A549 (cell line): ENCODE measurements at regions not wholly inside any gene's neighbourhood (a gene's known extent, or its start where the extent isn't known, plus 50 kb on each side); places are given as distances from the start of the nearest gene placed in this dataset.

Experiments
- ATAC-seq, 2 experiments: fragments of 200-7000 bp in 1 of 2; fragments of >200 bp in 1 of 2; cut with Nextera tagmentation in 1 of 2; cut with Tn5 transposase in 1 of 2; 3 replicates each; pipeline versions ENCODE4 v1.8.0 to v1.9.1; 2018 to 2020; ENCODE audit warnings: mild to moderate bottlenecking in 1 of 2, moderate library complexity in 1 of 2
- CTCF ChIA-PET: fragments of 300-600 bp; sonication (Branson Sonifier 250); formaldehyde crosslinking; extraction: SDS; loops from one replicate; lab custom pipeline; 2021; ENCODE audit warnings: antibody characterized with exemption, inconsistent platforms; lab: Yijun Ruan, JAX
- POLR2A ChIA-PET: fragments of 350-600 bp; formaldehyde crosslinking; extraction: SDS; loops from one replicate; lab custom pipeline; 2021; ENCODE audit warnings: antibody characterized with exemption, inconsistent platforms; lab: Yijun Ruan, JAX
- DNase-seq, 2 experiments: peaks; one replicate each; pipeline versions ENCODE4 v3.0.0 to v3.0.0-alpha.2; 2011 to 2016; ENCODE audit warnings: low read depth in 1 of 2, low spot score in 1 of 2
- FAIRE-seq: peaks from 2 replicates; lab custom pipeline; 2011; peaks lifted over from hg19 to GRCh38; lab: Jason Lieb, UNC
- H3K27ac ChIP-seq, 2 experiments: fragments of >200 bp; sonication (Bioruptor Twin); formaldehyde crosslinking; 3 replicates each; pipeline ENCODE4 v1.5.1; 2016 to 2017
- H3K4me1 ChIP-seq: fragments of >200 bp; sonication (Bioruptor Twin); formaldehyde crosslinking; 3 replicates; pipeline ENCODE4 v1.6.1; 2016
- H3K4me2 ChIP-seq: fragments of >200 bp; sonication (Bioruptor Twin); formaldehyde crosslinking; 3 replicates; pipeline ENCODE4 v1.6.1; 2016
- H3K4me3 ChIP-seq: fragments of >200 bp; sonication (Bioruptor Twin); formaldehyde crosslinking; 3 replicates; pipeline ENCODE4 v1.5.1; 2016
- H3K9me3 ChIP-seq: fragments of >200 bp; sonication (Bioruptor Twin); formaldehyde crosslinking; 3 replicates; pipeline ENCODE4 v1.6.1; 2016
- BHLHE40 ChIP-seq: IDR thresholded peaks from 2 replicates; pipeline ENCODE4 v1.6.1; 2012; ENCODE audit warnings: low read depth, low read length, inconsistent platforms
- CBX2 ChIP-seq: fragments of 200-600 bp; sonication (generic); IDR thresholded peaks from 2 replicates; pipeline ENCODE4 v1.6.1; 2016; ENCODE audit warnings: low read depth, mild to moderate bottlenecking, borderline replicate concordance
- CEBPB ChIP-seq, 2 experiments: fragments of >200 bp in 1 of 2; sonication (Bioruptor Twin) in 1 of 2; formaldehyde crosslinking in 1 of 2; IDR thresholded peaks; 2 replicates each; pipeline ENCODE4 v1.6.1; 2012 to 2016
- CHD2 ChIP-seq: fragments of 150-350 bp; IDR thresholded peaks from 2 replicates; pipeline ENCODE4 v1.6.1; 2014; ENCODE audit warnings: low read length; ENCODE audit not compliant: partially characterized antibody
- EP300 ChIP-seq, 2 experiments: fragments of >200 bp; sonication (Bioruptor Twin); formaldehyde crosslinking; IDR thresholded peaks; 2 replicates in 1 of 2; 3 replicates in 1 of 2; pipeline ENCODE4 v1.6.1; 2016 to 2017
- FOSB ChIP-seq: fragments of 250-450 bp; sonication (Bioruptor Pico); IDR thresholded peaks from 2 replicates; pipeline ENCODE4 v1.5.0; 2020; ENCODE audit warnings: mild to moderate bottlenecking, moderate library complexity
- FOSL2 ChIP-seq, 2 experiments: fragments of 450-650 bp in 1 of 2; fragments of >200 bp in 1 of 2; sonication (Bioruptor Twin) in 1 of 2; formaldehyde crosslinking; IDR thresholded peaks; 2 replicates each; pipeline versions ENCODE4 v1.5.0 to v1.6.1; 2016 to 2020; ENCODE audit warnings: mild to moderate bottlenecking in 1 of 2, moderate library complexity in 1 of 2
- HDAC2 ChIP-seq: fragments of 200-600 bp; sonication (generic); IDR thresholded peaks from 2 replicates; pipeline ENCODE4 v1.6.1; 2016
- HMGXB4 ChIP-seq: fragments of 250-450 bp; sonication (Bioruptor Pico); IDR thresholded peaks from 2 replicates; pipeline ENCODE4 v1.5.0; 2021; ENCODE audit warnings: mild to moderate bottlenecking, moderate library complexity, borderline replicate concordance
- HOXB5 ChIP-seq: fragments of 250-450 bp; sonication (Bioruptor Pico); IDR thresholded peaks from 2 replicates; pipeline ENCODE4 v1.5.0; 2020; ENCODE audit warnings: mild to moderate bottlenecking, moderate library complexity
- MAX ChIP-seq: IDR thresholded peaks from 2 replicates; pipeline ENCODE4 v1.6.1; 2012
- NFE2L2 ChIP-seq: fragments of 150-350 bp; conservative IDR thresholded peaks from 2 replicates; pipeline ENCODE4 v1.6.1; 2014; ENCODE audit warnings: low read length
- NR3C1 ChIP-seq: fragments of >200 bp; sonication (Bioruptor Twin); formaldehyde crosslinking; IDR thresholded peaks from 3 replicates; pipeline ENCODE4 v1.6.1; 2017
- PHF8 ChIP-seq: fragments of 200-600 bp; sonication (generic); IDR thresholded peaks from 2 replicates; pipeline ENCODE4 v1.6.1; 2016; ENCODE audit warnings: low read depth, mild to moderate bottlenecking, antibody characterized with exemption, moderate library complexity, borderline replicate concordance
- RAD21 ChIP-seq, 2 experiments: fragments of >200 bp in 1 of 2; sonication (Bioruptor Twin) in 1 of 2; formaldehyde crosslinking in 1 of 2; IDR thresholded peaks in 1 of 2; conservative IDR thresholded peaks in 1 of 2; 2 replicates in 1 of 2; 3 replicates in 1 of 2; pipeline ENCODE4 v1.6.1; 2012 to 2018; ENCODE audit warnings: inconsistent platforms in 1 of 2
- RARB ChIP-seq: fragments of 250-450 bp; sonication (Bioruptor Pico); IDR thresholded peaks from 2 replicates; pipeline ENCODE4 v1.8.0; 2021; ENCODE audit warnings: mild to moderate bottlenecking, moderate library complexity
- REST ChIP-seq: fragments of 200-600 bp; sonication (generic); IDR thresholded peaks from 2 replicates; pipeline ENCODE4 v1.6.1; 2016; ENCODE audit warnings: antibody characterized with exemption, mild to moderate bottlenecking, moderate library complexity
- RFX5 ChIP-seq: fragments of 450-650 bp; IDR thresholded peaks from 2 replicates; pipeline ENCODE4 v1.7.1; 2014; ENCODE audit warnings: antibody characterized with exemption, mild to moderate bottlenecking, moderate library complexity
- RNF2 ChIP-seq: fragments of 200-600 bp; sonication (generic); IDR thresholded peaks from 2 replicates; pipeline ENCODE4 v1.6.1; 2016; ENCODE audit warnings: low read depth, mild to moderate bottlenecking, antibody characterized with exemption, moderate library complexity, borderline replicate concordance
- SREBF2 ChIP-seq: fragments of 450-650 bp; IDR thresholded peaks from 2 replicates; pipeline ENCODE4 v1.6.1; 2014; ENCODE audit warnings: mild to moderate bottlenecking, moderate library complexity
- USF2 ChIP-seq: fragments of 450-650 bp; IDR thresholded peaks from 2 replicates; pipeline ENCODE4 v1.6.1; 2014; ENCODE audit warnings: antibody characterized with exemption
- WGBS: methylation state at CpG from one replicate; pipeline ENCODE4 v1.1.6; 2017; ENCODE audit errors: missing lambda C conversion rate; 5-methylcytosine and 5-hydroxymethylcytosine counted together

GRCh38 chr13:112184851-112185371 lies 118.0 kb downstream of the SOX1 start:
- Histone ChIP-seq H3K4me3 (no peak overlapping the region), H3K9me3 (no peaks in the 10 kb centered on the region), H3K27ac (no peak overlapping the region), H3K4me1 (no peaks in the 10 kb centered on the region), H3K4me2 (no peak overlapping the region)
- no peak for DNase-seq
- FAIRE-seq = no peak
- no peak for ATAC-seq
- CTCF ChIA-PET = no interaction called here
- TF ChIP-seq NR3C1 (no peak), HOXB5 (CRISPR knock-in tag) (no peak), NFE2L2 (no peak)
- POLR2A ChIA-PET = no interaction called here
- 74% methylated on average over 14 of the region's 15 CpGs for WGBS

- POLR2A ChIA-PET = no interaction called here
- no peaks in the 10 kb centered on the region for H3K4me1 ChIP-seq
- H3K4me2 ChIP-seq = no peak overlapping the region
- TF ChIP-seq NR3C1 (no peak), HDAC2 (no peak), SREBF2 (no peak), RARB (CRISPR knock-in tag) (no peak), PHF8 (no peak), REST (no peak), RAD21 (conservative IDR thresholded peaks at IDR 0.05 in 1 of 2, IDR thresholded peaks at IDR 0.05 in 1 of 2) (no peak), BHLHE40 (no peak), FOSL2 (IDR thresholded peaks at IDR 0.05) (no peak), FOSL2 (CRISPR knock-in tag; IDR thresholded peaks at IDR 0.05) (no peak), CHD2 (no peak), RNF2 (no peak), MAX (no peak), FOSB (no peak), RFX5 (no peak), CBX2 (no peak), EP300 (IDR thresholded peaks at IDR 0.05) (no peak), USF2 (no peak)
- TF ChIP-seq, all 56 proteins: peak for 0
- DNase-seq (no peak), ATAC-seq (no peak), FAIRE-seq (no peak)
- H3K27ac ChIP-seq = no peak overlapping the region
- H3K9me3 ChIP-seq = no peaks in the 10 kb centered on the region
- H3K4me3 ChIP-seq = no peak overlapping the region
- WGBS = 52% methylated on average over 7 of the region's 9 CpGs
- CTCF ChIA-PET = no interaction called here
These were observed 118.5 kb downstream of the SOX1 start for GRCh38 chr13:112185466-112185865.

- no peak overlapping the region for H3K4me3 ChIP-seq
- DNase-seq (no peak), ATAC-seq (no peak), FAIRE-seq (no peak)
- H3K4me2 ChIP-seq = no peak overlapping the region
- no peak for TF ChIP-seq BHLHE40
- TF ChIP-seq PHF8 = no peak
- TF ChIP-seq CEBPB (IDR thresholded peaks at IDR 0.05) = no peak
- no peak for TF ChIP-seq HMGXB4
- TF ChIP-seq RAD21 (conservative IDR thresholded peaks at IDR 0.05 in 1 of 2, IDR thresholded peaks at IDR 0.05 in 1 of 2) = no peak
- no peak for TF ChIP-seq SREBF2
- H3K4me1 ChIP-seq = no peaks in the 10 kb centered on the region
- no peak overlapping the region for H3K27ac ChIP-seq
- H3K9me3 ChIP-seq = no peaks in the 10 kb centered on the region
- WGBS = 0% methylated on average over 3 of the region's 6 CpGs
- ChIA-PET POLR2A (no interaction called here), CTCF (no interaction called here)
These were observed 119.1 kb downstream of the SOX1 start for GRCh38 chr13:112186091-112186490.
